ENCODE measurements at regions not wholly inside any gene's neighbourhood (a gene's known extent, or its start where the extent isn't known, plus 50 kb on each side); places are given as distances from the start of the nearest gene placed in this dataset.

DNA sequence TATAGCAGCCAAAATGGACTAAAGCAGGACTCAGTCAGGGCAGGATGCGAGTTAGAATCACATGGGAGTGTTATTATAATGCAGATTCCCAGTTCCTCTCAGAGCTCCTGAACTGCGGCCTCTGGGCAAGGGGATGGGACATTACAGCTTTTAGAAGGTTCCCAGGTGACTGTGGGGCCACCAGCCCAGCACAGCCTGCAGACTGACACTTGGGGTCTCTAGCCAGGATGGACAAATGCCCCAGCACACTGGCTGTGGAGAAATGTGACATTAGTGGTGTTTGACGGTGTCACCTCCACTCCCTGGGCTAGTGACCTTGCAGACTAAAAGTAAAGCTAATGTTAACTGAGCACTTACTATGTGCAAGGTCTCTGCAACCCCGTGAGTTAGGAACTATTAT, 238.0 kb upstream of the HS6ST1 start:
- TF ChIP-seq KAT8 (IDR thresholded peaks at IDR 0.05; ENCODE audit: low read depth) (no peak), HMG20A (CRISPR knock-in tag; conservative IDR thresholded peaks at IDR 0.05) (no peak), SMARCA5 (IDR thresholded peaks at IDR 0.05) (no peak), GTF2A2 (tag; IDR thresholded peaks at IDR 0.05) (no peak)
- Histone ChIP-seq H4K20me1 (replicated peaks; ENCODE audit: control insufficient read depth, insufficient read depth, low read length) (no peaks in the 10 kb centered on the region; the same call in 1 of the 2 replicates), H3K36me3 (ENCODE audit: control insufficient read depth, insufficient read depth, low read length) (no peaks in the 10 kb centered on the region), H3K79me2 (ENCODE audit: control insufficient read depth, insufficient read depth, low read length) (no peaks in the 10 kb centered on the region), H3K27ac (ENCODE audit: extremely low read depth, low read depth, low read length) (no peak overlapping the region), H3K9me1 (ENCODE audit: control insufficient read depth, insufficient read depth, low read length) (no peaks in the 10 kb centered on the region), H3K9ac (ENCODE audit: insufficient read depth in 1 of 2, low read depth in 2 of 2, low read length in 2 of 2) (no peak overlapping the region), H2AFZ (ENCODE audit: low read depth, low read length) (no peak overlapping the region), H3K9me3 (replicated peaks; ENCODE audit: control insufficient read depth, insufficient read depth, low read depth, low read length) (no peaks in the 10 kb centered on the region), H3K4me3 (no peak overlapping the region), H3K27me3 (ENCODE audit: control insufficient read depth in 2 of 2, insufficient read depth in 2 of 2, low read length in 2 of 2) (peaks cover 0 to 56% of the 10 kb centered on the region in 2 experiments; a peak in 3 of 5 replicates), H3K4me1 (replicated peaks in 1 of 2; ENCODE audit: control insufficient read depth in 2 of 2, insufficient read depth in 2 of 2, low read length in 2 of 2) (no peaks in the 10 kb centered on the region; a peak in 1 of 5 replicates), H3K4me2 (ENCODE audit: insufficient read depth, low read length) (no peak overlapping the region)
- POLR2A ChIA-PET, result no interaction called here
- CTCF ChIA-PET (ENCODE audit: low intra/inter-chr PET ratio), result no interaction called here
- ATAC-seq (no peak), FAIRE-seq (no peak), DNase-seq (ENCODE audit: extremely low read depth in 1 of 4, low spot score in 3 of 4) (no peak)
- in situ Hi-C loops (cut with MboI), result no loop called here
- BruUV-seq (replicated peaks), result no TSS peak
- WGBS (ENCODE audit: insufficient coverage, low coverage, missing lambda C conversion rate), result 0% methylated on average over 4 of the region's 4 CpGs
- intact Hi-C loops (cut with micrococcal nuclease), result no loop called here

DNA sequence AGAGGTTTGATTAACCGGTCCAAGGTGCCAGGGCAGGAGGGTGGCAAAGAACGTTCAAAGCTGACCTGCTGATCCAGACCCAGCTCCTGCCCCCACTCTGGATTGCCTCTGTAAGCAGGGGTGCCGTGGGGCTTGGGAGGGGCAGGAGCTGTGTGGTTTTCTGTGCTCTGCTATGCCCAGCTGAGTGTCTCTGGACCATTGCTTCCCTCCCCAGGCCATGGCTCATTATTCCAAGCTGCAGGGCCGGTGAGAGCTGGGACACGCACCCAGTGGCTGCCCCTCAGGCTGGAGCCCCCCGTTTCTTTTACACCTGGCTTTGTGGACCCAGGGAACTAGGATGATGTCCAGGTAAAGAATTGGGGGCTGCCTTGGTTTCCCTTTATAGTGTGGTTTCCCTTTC, 238.4 kb upstream of the HS6ST1 start:
- CTCF ChIA-PET (ENCODE audit: low intra/inter-chr PET ratio), result no interaction called here
- Histone ChIP-seq H3K79me2 (ENCODE audit: control insufficient read depth, insufficient read depth, low read length) (no peaks in the 10 kb centered on the region), H3K27ac (ENCODE audit: extremely low read depth, low read depth, low read length) (no peak overlapping the region), H3K36me3 (ENCODE audit: control insufficient read depth, insufficient read depth, low read length) (no peaks in the 10 kb centered on the region), H3K9me3 (replicated peaks; ENCODE audit: control insufficient read depth, insufficient read depth, low read depth, low read length) (no peaks in the 10 kb centered on the region), H2AFZ (ENCODE audit: low read depth, low read length) (no peak overlapping the region), H3K4me2 (ENCODE audit: insufficient read depth, low read length) (no peak overlapping the region), H4K20me1 (replicated peaks; ENCODE audit: control insufficient read depth, insufficient read depth, low read length) (no peaks in the 10 kb centered on the region; the same call in 1 of the 2 replicates), H3K9me1 (ENCODE audit: control insufficient read depth, insufficient read depth, low read length) (no peaks in the 10 kb centered on the region), H3K4me3 (no peak overlapping the region), H3K4me1 (replicated peaks in 1 of 2; ENCODE audit: control insufficient read depth in 2 of 2, insufficient read depth in 2 of 2, low read length in 2 of 2) (no peaks in the 10 kb centered on the region; a peak in 1 of 5 replicates), H3K9ac (ENCODE audit: insufficient read depth in 1 of 2, low read depth in 2 of 2, low read length in 2 of 2) (no peak overlapping the region), H3K27me3 (ENCODE audit: control insufficient read depth in 2 of 2, insufficient read depth in 2 of 2, low read length in 2 of 2) (peaks cover 0 to 52% of the 10 kb centered on the region in 2 experiments; a peak in 3 of 5 replicates)
- ATAC-seq, result no peak
- in situ Hi-C loops (cut with MboI) (no loop called here), intact Hi-C loops (cut with micrococcal nuclease) (no loop called here)
- 2% methylated on average over 6 of the region's 6 CpGs for WGBS (ENCODE audit: insufficient coverage, low coverage, missing lambda C conversion rate)
- TF ChIP-seq CHD2 (IDR thresholded peaks at IDR 0.05; ENCODE audit: low read depth, low read length) (no peak), ZNF445 (CRISPR knock-in tag; IDR thresholded peaks at IDR 0.05; ENCODE audit: low read depth) (no peak), PHB2 (IDR thresholded peaks at IDR 0.05; ENCODE audit: low read depth) (no peak)
- DNase-seq (ENCODE audit: extremely low read depth in 1 of 4, low spot score in 3 of 4), result no peak
- no peak for FAIRE-seq
- POLR2A ChIA-PET, result interaction anchor here (0.9 kb wide), 1 partner anchor 463 kb away, joined by 3 read pairs; no protein-coding TSS in a partner anchor
- BruUV-seq (replicated peaks), result no TSS peak
